Activated effector memory CD4-positive, alpha-beta T cell treated with Interleukin-2 at 50 U/mL for 16 hours (primary cell): ENCODE measurements at regions not wholly inside any gene's neighbourhood (a gene's known extent, or its start where the extent isn't known, plus 50 kb on each side); places are given as distances from the start of the nearest gene placed in this dataset.

Experiments
- DNase-seq: peaks from one replicate; pipeline ENCODE4 v3.0.0-alpha.2; 2020

- no peak for DNase-seq
Observed at GRCh38 chr2:173419506-173419905, 64.8 kb downstream of the CDCA7 start.

DNA sequence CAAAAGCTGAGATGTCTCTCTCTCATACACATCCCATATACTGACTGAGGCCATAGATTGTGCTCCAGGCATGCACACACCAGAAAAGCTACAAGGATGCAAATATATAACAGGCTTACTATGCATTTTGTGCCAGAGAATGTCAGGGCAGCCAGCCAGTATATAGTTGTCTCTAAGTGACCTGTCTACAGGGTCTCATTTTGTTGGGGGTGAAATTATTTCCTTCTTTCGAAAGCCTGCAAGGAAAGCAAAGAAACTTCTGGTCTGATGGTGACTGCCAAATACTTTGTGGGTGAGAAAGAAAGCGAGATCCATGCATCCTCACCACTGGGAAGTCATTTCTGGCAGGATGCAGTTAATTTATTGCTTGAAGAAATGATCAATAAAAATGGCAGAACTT lies 70.2 kb downstream of the CDCA7 start:
- no peak for DNase-seq

DNA sequence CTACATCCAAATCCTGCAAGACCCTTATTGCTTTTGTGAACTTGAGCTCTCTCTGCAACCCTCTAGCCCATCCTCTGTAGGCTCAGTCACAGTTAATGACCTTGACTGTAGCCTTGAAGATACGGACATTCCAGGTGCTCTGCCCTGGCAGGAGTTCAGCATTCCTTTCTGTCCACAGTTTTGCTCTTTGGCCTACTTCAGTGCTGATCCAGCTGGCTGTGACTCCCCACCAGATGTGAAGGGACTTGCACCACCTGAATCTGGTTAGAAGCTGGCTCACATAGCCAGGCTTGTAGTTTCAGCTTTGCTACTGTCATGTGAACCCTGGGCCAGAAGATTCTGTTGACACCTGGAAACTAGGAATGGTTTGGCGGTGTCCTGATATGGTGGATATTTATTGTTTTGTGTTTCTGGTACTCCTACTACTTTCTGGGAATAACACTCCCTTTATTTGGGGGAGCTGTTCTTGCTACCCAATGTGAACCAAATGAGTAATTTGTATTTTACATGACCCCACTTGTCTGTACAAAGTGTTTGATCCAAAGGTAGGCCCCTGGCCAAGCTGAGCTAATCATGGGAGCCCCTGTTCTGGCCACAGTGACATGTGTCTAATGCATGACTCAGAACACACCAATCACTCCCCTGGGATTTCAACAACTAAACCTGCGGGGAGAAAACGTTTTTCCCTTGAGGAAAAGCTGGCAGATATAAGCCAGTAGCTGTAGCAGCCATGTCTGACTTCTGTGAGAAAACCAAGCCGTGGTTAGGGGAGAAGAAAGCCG lies 73.4 kb downstream of the CDCA7 start:
- DNase-seq: no peak

DNA sequence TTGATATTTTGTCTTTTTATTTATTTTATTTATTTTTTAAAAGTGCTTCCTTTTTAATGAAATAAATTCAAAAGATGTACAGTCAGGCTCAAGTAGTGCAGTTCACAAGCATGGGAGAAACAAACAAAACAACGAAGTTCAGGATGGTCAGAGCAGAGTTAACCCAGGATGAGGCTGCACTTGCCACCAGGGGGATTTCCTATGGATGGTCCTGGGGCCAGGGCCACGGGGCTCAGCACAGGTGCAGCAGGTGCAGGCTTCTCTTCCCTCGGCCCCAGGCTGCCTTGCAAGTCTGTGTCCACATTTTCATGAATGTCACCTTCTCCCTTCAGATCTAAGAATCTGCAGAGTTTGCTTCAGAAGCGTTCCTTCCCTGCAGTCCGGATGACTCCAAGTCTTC lies 76.5 kb downstream of the CDCA7 start:
- no peak for DNase-seq

DNA sequence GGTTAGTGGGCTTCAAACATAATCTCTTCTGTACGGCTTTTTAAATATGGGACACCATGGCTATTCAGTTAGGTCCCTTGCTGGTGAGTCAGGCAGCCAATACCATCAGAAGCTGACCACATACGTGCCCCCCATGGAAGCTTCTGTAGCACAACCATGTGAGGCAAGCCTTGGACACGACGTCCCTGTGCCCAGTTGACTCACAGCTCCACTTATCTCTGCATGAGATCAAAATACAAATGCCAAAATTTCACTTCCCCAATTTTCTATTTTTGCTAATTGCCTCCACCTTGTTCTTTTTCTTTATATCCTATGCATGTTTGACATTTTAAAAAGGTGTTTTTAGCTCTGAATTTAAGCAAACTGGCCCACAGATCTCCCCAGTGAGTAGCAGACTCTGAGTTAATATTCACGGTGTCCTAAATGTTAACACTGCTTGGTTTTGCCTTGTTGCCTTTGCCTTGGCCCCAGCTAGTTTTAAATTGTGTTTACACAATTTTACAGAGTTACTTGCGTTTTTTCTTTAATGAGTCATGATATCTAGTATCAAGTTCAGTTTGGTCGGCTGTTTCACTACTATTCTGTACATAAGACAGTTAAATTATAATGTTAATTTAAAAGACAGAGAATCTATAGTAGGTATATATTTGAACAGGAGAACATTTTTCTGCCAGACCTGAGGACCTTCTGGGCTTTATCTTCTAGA lies 77.5 kb downstream of the CDCA7 start:
- DNase-seq: no peak

- DNase-seq: no peak
Observed at GRCh38 chr2:173434762-173435569, 80.3 kb downstream of the CDCA7 start.

GRCh38 chr2:173435574-173435973 lies 80.9 kb downstream of the CDCA7 start:
- no peak for DNase-seq

GRCh38 chr2:173436088-173436487 lies 81.4 kb downstream of the CDCA7 start:
- DNase-seq: no peak

- DNase-seq: no peak
Observed at GRCh38 chr2:173441222-173441621, 86.5 kb downstream of the CDCA7 start.

DNA sequence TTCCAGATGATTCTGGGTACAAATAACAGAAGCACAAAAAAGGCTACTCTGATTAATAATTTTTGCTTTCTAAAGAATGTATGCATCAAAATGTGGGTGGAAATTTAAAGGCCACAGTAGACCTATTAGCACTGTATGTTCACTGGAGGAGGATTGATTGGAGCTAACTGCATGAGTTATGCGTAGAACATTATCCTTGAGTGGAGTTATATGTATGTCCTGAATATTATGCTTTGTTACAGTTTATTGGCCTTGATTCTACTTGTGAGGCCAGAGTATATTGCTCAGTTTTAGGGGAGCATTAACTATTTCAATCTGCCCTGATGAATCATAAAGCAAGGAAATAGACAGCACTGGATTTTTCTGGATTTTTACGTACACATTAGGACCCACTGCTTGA lies 87.9 kb downstream of the CDCA7 start:
- no peak for DNase-seq

DNA sequence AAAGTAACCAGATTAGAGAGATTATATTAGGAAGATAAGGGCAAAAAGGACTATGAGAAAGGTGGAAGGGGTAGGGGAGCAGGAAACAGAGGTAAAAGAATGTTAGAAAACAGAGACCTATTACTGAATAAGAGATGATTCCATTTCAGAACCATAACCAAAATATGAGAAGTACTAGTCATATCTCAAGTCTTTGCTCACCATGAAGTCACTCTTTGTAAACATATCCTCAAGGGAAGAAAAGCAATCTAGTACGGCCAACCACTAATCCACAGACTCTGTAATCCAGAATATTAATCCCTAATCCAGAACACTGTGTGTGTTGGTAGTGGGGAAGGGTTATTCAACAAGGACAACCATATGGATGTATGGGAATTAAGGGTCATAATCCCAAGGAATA lies 92.0 kb downstream of the CDCA7 start:
- no peak for DNase-seq

GRCh38 chr2:173448938-173449471 lies 94.3 kb downstream of the CDCA7 start:
- peak; percentile 45 for DNase-seq

DNA sequence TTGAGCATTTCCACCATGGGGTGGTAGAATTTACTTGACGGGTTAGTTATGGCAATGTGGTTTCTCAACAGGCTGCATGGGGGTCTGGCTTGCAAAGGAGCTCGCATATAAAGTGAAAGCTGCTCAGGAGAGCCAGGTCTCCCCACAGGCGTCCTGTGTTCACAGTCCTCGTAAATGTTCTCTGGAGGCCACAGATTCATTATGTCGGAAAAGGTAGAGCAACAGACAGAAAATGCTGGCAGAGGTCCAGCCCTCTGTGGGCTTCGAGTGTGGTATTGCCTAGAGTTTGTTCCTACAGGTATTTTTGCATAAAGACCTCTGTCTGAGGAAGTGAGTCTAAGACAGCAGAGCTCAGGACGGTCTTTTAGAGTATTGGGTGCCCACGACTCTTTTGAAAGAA lies 96.4 kb downstream of the CDCA7 start:
- peak; percentile 6 for DNase-seq

DNA sequence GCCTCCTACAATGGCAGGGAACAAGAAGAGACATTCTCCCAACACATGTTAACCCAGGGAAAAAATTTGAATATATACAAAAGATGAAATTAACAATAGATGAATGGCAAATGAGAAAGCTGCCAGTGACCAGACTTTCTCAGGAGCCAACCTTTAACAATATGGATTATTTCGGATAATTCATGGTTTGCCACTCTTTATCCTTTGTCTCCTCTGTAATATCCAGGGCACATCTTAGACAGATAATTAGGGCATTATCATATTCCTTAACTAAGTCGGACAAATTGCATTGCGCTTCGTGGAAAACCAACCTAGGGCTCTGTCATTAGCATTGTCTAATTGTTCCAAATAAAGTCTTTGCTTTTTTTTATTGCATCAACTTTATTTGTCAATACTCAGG lies 97.3 kb downstream of the CDCA7 start:
- no peak for DNase-seq

- DNase-seq: no peak
Observed at GRCh38 chr2:173452416-173452815, 97.7 kb downstream of the CDCA7 start.

DNA sequence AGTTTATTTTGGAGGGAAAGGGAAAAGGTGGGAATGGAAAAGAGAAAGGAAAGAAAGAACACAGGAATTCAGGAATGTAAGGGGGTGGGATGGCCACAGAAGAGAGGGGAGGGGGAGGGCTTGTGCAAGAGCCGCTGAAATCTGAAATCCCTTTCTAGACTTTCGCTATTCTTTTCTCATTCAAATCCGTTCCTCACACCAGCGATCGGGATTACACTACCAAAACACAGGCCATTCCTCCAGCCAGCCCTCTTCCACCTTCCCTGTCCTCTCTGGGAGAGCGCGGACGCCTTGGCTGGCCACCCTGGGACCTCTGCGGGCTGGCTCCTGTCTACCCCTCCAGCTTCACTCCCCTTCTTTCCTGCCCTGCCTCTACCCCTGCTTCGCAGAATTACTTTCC lies 102.3 kb downstream of the CDCA7 start:
- DNase-seq: no peak

DNA sequence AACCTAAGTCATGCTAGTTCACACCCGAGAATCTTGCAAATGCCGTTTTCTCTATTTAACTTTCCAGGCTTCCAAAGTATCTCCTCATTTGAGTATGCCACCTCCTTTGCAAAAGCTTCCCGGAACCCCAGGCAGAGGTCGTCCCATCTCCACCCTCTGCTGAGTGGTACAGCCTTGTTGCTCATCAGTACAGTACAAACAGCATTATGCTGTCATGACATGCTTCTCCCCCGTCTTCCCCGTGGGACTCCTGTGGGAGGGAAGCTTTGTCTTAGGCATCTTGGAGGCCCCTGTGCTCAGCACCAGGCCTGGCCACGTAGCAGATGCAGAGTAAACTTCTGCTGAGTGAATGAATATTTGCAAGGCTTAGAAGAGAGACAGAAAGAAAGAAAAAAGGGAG lies 102.7 kb downstream of the CDCA7 start:
- DNase-seq: no peak

DNA sequence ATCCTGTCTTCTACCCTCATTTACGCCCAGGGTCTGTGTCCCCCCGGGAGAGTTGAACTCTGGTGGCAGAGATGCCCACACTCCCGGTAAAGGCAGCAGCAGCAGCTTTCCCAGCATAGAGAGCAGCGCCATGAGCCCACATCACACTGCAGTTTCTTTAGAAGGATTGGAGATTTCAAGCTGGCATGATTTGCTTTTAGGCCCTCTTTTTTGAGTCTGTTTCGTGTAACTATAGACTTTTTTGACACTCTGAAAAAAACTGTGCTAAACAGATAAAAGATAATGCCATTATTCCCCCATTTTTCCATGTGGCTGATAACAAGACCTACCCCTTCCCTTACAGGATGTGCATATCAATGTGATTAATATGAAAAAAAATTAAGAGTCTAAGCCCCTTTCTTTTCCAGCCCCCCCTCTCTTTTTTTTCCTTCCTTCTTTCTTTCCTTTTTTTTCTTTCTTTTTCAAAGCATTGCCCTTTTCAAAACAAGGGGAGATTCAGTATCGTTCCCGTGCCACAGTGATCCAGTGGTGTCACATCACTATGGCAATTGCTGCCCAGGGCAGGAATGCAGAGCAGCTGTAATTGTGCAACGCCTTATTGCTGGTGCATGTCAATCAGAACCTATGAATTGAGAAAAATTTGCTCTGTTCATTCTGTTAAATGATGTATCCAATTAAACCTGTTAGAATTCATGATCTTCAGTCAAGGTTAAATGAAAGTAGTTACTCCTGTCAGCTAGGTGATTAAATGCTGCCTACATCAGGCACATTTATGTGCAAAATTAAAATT lies 104.5 kb downstream of the CDCA7 start:
- no peak for DNase-seq

GRCh38 chr2:173462892-173463840 lies 108.5 kb downstream of the CDCA7 start:
- DNase-seq: no peak

- no peak for DNase-seq
Observed at GRCh38 chr2:173463846-173464245, 109.2 kb downstream of the CDCA7 start.

DNA sequence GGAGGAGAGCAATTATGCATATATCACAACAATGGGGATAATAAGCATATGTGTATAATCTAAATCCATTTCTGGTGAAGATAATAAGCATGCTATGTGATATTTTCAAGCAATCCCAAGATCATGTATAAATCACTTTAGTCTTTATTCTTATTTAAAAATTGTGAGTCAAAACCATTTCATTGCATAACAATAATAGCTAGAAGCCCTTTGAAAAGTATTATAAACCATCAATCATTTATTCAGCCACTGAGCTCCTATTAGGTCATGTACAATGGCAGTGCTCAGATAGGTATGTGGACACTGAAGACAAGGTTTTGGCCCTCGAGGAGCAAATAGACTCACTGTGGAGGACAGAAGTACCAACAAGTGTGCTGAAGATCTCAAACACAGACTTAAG lies 113.1 kb downstream of the CDCA7 start:
- no peak for DNase-seq
